NCI-H526 (cell line): ENCODE measurements at regions not wholly inside any gene's neighbourhood (a gene's known extent, or its start where the extent isn't known, plus 50 kb on each side); places are given as distances from the start of the nearest gene placed in this dataset.

ENCODE experiments used
- DNase-seq, 2 experiments: peaks; one replicate each; lab custom pipeline; 2025; lab: John Stamatoyannopoulos, UW

DNA sequence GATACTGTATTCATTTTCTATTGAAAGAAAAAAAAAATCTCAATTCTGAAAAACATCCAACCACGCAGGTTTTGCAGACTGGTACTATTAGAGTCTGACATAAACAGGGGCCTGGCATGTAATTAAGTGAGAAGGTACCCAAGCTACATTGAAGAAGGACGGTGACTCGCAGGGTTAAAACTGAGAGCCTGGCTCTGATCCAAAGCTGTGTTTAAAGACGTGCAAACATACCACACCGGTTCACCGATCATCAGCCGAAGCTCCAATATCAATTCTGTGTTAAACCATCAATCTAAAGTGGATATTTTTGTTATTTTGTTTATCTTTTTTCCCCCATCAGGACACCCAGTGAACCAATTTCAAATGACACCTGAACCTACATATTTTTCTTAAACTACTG lies 108.1 kb upstream of the DIO3 start:
- DNase-seq = no peak

GRCh38 chr14:101454229-101454628 lies 107.1 kb upstream of the DIO3 start:
- DNase-seq = no peak

- no peak for DNase-seq
These were observed 104.8 kb upstream of the DIO3 start for GRCh38 chr14:101456246-101457175.

DNA sequence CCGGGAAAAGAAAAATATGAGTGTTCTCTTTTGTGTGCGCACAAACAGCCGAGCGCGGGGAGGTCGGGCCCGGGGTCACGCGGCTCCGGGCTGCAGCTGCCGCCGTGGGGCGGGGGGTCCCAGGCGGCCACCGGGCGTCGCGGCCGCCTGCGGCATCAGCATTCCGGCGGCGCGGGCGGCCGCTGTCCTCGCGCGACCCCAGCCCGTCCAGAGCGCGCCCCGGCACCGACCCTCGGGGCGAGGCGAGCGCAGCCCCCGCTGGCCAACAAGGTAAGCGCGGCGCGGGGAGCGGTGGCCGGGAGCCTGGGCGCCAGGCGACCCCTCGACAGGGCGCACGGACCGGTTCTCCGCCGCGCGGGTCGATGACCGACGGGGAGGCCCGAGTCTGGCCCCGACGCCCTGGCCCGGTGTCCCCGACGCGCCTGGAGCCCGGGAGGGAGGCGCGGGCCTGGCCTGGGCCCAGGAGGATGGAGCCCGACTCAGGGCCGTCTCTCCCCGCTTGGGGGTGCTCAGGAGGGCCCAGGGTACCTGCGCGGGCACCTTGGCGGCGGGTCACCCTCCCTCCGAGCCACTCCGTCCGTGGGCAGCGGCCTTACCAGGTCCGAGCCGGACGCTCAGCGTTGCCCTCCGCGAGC lies 103.9 kb upstream of the DIO3 start:
- DNase-seq = no peak

- DNase-seq = no peak
These were observed 103.2 kb upstream of the DIO3 start for GRCh38 chr14:101457936-101458740.

- DNase-seq = no peak
These were observed 102.3 kb upstream of the DIO3 start for GRCh38 chr14:101458741-101459550.

- no peak for DNase-seq
These were observed 101.8 kb upstream of the DIO3 start for GRCh38 chr14:101459551-101459900.

- no peak for DNase-seq
These were observed 100.8 kb upstream of the DIO3 start for GRCh38 chr14:101460521-101460920.

- no peak for DNase-seq
These were observed 100.1 kb upstream of the DIO3 start for GRCh38 chr14:101460986-101461750.

- no peak for DNase-seq
These were observed 99.4 kb upstream of the DIO3 start for GRCh38 chr14:101461891-101462290.

DNA sequence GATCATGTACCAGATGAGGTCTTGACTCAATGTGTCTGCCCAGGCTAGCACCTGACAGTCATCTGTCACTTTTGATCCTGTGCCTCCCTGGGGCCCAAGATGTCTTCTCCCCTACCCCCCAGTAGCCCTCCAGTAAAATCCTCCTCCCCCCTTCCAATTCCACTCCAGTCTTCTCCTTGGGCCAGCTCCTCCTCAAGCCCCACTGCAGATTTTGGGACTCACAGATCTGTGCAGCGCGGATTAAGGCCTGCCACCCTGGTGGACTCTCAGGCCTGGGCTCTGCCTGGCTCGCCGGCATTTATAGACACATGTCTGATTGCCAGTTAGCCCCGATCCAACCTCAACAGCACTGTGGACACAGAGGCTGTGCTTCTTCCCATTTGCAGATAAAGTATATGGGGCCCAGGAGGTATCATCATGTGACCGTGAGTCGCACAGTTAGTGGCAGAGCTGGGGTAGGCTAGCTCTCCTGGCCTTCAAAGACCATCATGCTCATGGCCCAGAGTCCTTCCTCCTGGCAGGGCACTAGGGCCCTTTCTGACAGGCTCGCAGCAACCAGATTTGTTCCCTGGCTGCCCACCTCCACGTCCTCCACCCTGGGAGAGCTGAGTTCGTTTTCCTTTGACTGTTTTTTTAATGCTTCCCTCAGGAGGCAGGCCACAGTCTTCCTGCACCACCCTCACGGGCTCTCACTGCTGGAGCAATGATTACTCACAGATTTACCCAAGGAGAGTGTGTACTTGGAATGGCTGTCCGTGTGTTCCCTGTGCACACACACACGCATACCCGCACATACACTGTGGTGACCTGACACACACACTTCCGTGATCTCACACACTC lies 98.3 kb upstream of the DIO3 start:
- DNase-seq = no peak

DNA sequence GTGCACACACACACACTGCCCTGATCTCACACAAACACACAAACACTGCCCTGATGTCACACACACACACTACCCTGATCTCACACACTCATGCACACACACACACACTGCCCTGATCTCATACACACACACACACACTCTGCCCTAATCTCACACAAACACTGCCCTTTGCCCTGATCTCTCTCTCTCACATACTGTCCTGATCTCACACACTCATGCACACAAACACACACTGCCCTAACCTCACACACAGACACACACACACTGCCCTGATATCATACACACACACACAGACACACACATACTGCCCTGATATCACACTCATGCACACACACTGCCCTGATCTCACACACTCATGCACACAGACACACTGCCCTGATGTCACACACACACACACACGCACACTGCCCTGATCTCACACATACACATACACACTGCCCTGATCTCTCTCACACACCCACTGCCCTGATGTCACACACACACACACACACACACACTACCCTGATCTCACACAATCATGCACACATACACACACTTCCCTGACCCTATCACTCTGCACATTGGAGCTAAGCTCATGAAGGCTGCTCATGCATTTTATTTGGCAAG lies 97.6 kb upstream of the DIO3 start:
- no peak for DNase-seq

GRCh38 chr14:101464310-101464983 lies 96.8 kb upstream of the DIO3 start:
- no peak for DNase-seq

GRCh38 chr14:101464984-101465794 lies 96.1 kb upstream of the DIO3 start:
- DNase-seq = no peak

- no peak for DNase-seq
These were observed 95.4 kb upstream of the DIO3 start for GRCh38 chr14:101465795-101466448.

DNA sequence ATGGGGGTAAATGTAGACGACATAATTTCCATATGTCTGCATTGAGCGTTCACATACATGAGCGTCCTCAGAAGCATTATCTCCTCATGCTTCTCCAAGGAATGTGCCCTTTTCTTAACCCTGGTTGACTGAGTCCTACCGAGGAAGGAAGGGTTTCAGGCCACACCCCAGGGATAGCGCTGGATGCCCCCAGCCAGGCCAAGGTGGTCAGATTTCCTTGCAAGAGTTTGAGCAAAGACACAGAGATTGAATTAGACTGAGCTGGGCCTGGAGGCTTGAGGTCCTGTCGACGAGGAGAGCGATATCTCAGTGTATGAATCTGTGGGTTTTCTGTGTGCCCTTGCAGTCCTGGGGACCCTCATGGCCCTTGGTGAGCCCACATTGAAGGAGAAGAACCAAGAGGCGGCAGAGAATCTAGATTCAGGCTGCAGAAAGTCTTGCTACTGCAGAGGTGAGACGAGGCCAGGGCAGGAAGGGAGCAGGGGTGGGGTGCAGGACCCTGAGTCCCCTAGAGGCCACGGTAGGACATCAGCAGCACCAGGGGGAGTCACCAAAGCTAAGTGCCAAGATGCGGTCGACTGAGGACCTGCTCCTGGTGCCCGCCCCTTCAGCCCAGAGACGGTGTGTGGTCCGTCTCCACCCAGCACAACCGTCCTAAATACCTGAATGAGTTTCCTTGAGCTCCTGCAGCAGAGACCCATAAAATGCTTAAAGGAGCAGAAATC lies 94.7 kb upstream of the DIO3 start:
- no peak for DNase-seq
